Neural progenitor cell (in vitro differentiated cells): ENCODE measurements at regions not wholly inside any gene's neighbourhood (a gene's known extent, or its start where the extent isn't known, plus 50 kb on each side); places are given as distances from the start of the nearest gene placed in this dataset.

ENCODE experiments used
- DNase-seq: peaks from one replicate; pipeline ENCODE4 v3.0.0-alpha.2; 2016; ENCODE audit warnings: low spot score
- H2AFZ ChIP-seq: fragments of 200-600 bp; sonication (generic); replicated peaks from 2 replicates; pipeline ENCODE4 v1.6.1; 2016; ENCODE audit warnings: antibody characterized with exemption
- H3F3A ChIP-seq: fragments of 200-600 bp; sonication (generic); 2 replicates; pipeline ENCODE4 v1.6.1; 2016; ENCODE audit warnings: antibody characterized with exemption, low read depth
- H3K27ac ChIP-seq: fragments of 200-600 bp; sonication (generic); 2 replicates; pipeline ENCODE4 v1.5.1; 2016; ENCODE audit warnings: mild to moderate bottlenecking
- H3K27me3 ChIP-seq: fragments of 200-600 bp; sonication (generic); 2 replicates; pipeline ENCODE4 v1.6.1; 2016; ENCODE audit warnings: mild to moderate bottlenecking, moderate library complexity
- H3K36me3 ChIP-seq: fragments of 200-600 bp; sonication (generic); 2 replicates; pipeline ENCODE4 v1.5.1; 2016
- H3K4me1 ChIP-seq: fragments of 200-600 bp; sonication (generic); 2 replicates; pipeline ENCODE4 v1.6.1; 2016; ENCODE audit warnings: mixed run types
- H3K4me2 ChIP-seq: fragments of 200-600 bp; sonication (generic); 2 replicates; pipeline ENCODE4 v1.6.1; 2016
- H3K4me3 ChIP-seq: fragments of 200-600 bp; sonication (generic); 2 replicates; pipeline ENCODE4 v1.5.1; 2016
- H3K79me2 ChIP-seq: fragments of 200-600 bp; sonication (generic); 2 replicates; pipeline ENCODE4 v1.6.1; 2016; ENCODE audit warnings: low read depth
- H3K9ac ChIP-seq: fragments of 200-600 bp; sonication (generic); 2 replicates; pipeline ENCODE4 v1.6.1; 2016
- H3K9me3 ChIP-seq: fragments of 200-600 bp; sonication (generic); 2 replicates; pipeline ENCODE4 v1.5.1; 2016; ENCODE audit warnings: low read depth
- H4K20me1 ChIP-seq: fragments of 200-600 bp; sonication (generic); 2 replicates; pipeline ENCODE4 v1.6.1; 2016; ENCODE audit warnings: low read depth
- H3K27ac Mint-ChIP-seq: 3 replicates; pipeline ENCODE4 v1.8.0; 2021; ENCODE audit warnings: mixed read lengths
- H3K27me3 Mint-ChIP-seq: 2 replicates; pipeline ENCODE4 v1.8.0; 2022; ENCODE audit warnings: low read depth, mild to moderate bottlenecking, inconsistent platforms, moderate library complexity, mixed read lengths; ENCODE audit not compliant: insufficient read depth
- H3K36me3 Mint-ChIP-seq: 3 replicates; pipeline ENCODE4 v1.8.0; 2021; ENCODE audit warnings: mixed read lengths
- H3K4me1 Mint-ChIP-seq: 3 replicates; pipeline ENCODE4 v1.8.0; 2021; ENCODE audit warnings: mixed read lengths
- H3K4me3 Mint-ChIP-seq: 3 replicates; pipeline ENCODE4 v1.8.0; 2021; ENCODE audit warnings: mild to moderate bottlenecking, moderate library complexity, mixed read lengths
- H3K9me3 Mint-ChIP-seq: 3 replicates; pipeline ENCODE4 v1.8.0; 2020; ENCODE audit warnings: mixed read lengths
- CTCF ChIP-seq: fragments of 200-600 bp; sonication (generic); IDR thresholded peaks from 2 replicates; pipeline ENCODE4 v1.5.1; 2017; ENCODE audit warnings: antibody characterized with exemption, mild to moderate bottlenecking
- EZH2 ChIP-seq: fragments of 200-600 bp; sonication (generic); IDR thresholded peaks from 2 replicates; pipeline ENCODE4 v1.6.1; 2017; ENCODE audit warnings: antibody characterized with exemption, mild to moderate bottlenecking, moderate library complexity
- EZH2phosphoT487 ChIP-seq: fragments of 200-600 bp; sonication (generic); IDR thresholded peaks from 2 replicates; pipeline ENCODE4 v1.6.1; 2017; ENCODE audit warnings: antibody characterized with exemption

- H3K27ac ChIP-seq: no peak overlapping the region
- H3K4me1 ChIP-seq: no peaks in the 10 kb centered on the region
- DNase-seq: no peak
- peaks cover 3% of the 10 kb centered on the region for H3K9me3 Mint-ChIP-seq
- H3K4me3 Mint-ChIP-seq: no peak overlapping the region
- H3K9me3 ChIP-seq: no peaks in the 10 kb centered on the region
- H3K27ac Mint-ChIP-seq: no peak overlapping the region
- no peaks in the 10 kb centered on the region for H3F3A ChIP-seq
- H3K4me3 ChIP-seq: no peak overlapping the region
- H3K36me3 ChIP-seq: no peaks in the 10 kb centered on the region
- no peak for TF ChIP-seq EZH2phosphoT487
- no peak for TF ChIP-seq EZH2
- TF ChIP-seq CTCF: no peak
- H3K79me2 ChIP-seq: no peaks in the 10 kb centered on the region
- H2AFZ ChIP-seq: no peak overlapping the region
- H3K4me2 ChIP-seq: no peak overlapping the region
- H4K20me1 ChIP-seq: no peaks in the 10 kb centered on the region
- H3K9ac ChIP-seq: no peak overlapping the region
- H3K36me3 Mint-ChIP-seq: no peaks in the 10 kb centered on the region
- H3K4me1 Mint-ChIP-seq: peaks cover 12% of the 10 kb centered on the region
- no peaks in the 10 kb centered on the region for H3K27me3 ChIP-seq
- H3K27me3 Mint-ChIP-seq: peaks cover 7% of the 10 kb centered on the region
These were observed 166.7 kb upstream of the PWP1 start for GRCh38 chr12:107518868-107519267.

GRCh38 chr12:107519906-107520859, 165.4 kb upstream of the PWP1 start:
- Histone ChIP-seq H3K36me3 (no peaks in the 10 kb centered on the region), H3K27ac (no peak overlapping the region), H3F3A (no peaks in the 10 kb centered on the region), H3K27me3 (no peaks in the 10 kb centered on the region), H3K79me2 (no peaks in the 10 kb centered on the region), H3K9me3 (no peaks in the 10 kb centered on the region), H3K4me1 (no peaks in the 10 kb centered on the region), H3K4me2 (no peak overlapping the region), H3K9ac (no peak overlapping the region), H4K20me1 (no peaks in the 10 kb centered on the region), H3K4me3 (no peak overlapping the region), H2AFZ (no peak overlapping the region)
- Mint-ChIP-seq H3K9me3 (peaks cover 3% of the 10 kb centered on the region), H3K27ac (peak overlapping the region; percentile 60), H3K27me3 (peaks cover 4% of the 10 kb centered on the region), H3K4me1 (peaks cover 7% of the 10 kb centered on the region), H3K4me3 (no peak overlapping the region), H3K36me3 (no peaks in the 10 kb centered on the region)
- TF ChIP-seq EZH2 (no peak), CTCF (no peak), EZH2phosphoT487 (no peak)
- DNase-seq: no peak

DNA sequence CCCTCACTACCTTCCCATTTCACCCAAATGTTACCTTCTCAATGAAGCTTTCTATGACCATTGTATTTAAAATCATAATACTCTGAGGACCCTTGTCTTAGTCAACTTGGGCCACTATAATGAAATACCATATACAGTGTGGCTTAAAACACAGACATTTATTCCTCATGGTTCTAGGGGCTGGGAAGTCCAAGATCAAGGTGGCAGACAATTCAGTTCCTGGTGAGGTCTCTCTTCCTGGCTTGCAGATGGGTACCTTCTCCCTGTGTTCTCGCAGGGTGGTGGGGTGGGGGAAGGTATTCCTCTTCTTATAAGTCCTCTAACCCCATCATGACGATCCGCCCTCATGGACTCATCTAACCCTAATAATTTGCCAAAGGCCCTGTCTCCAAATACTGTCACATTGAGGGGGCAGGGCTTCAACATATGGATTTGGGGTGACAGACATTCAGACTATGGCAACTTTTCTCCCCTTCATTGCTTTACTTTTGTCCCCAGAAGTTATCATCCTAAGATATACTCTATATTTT, 163.7 kb upstream of the PWP1 start:
- Histone ChIP-seq H3F3A (no peaks in the 10 kb centered on the region), H3K9me3 (no peaks in the 10 kb centered on the region), H3K36me3 (no peaks in the 10 kb centered on the region), H3K27me3 (no peaks in the 10 kb centered on the region), H3K27ac (no peak overlapping the region), H3K9ac (no peak overlapping the region), H3K4me3 (no peak overlapping the region), H3K79me2 (no peaks in the 10 kb centered on the region), H3K4me1 (no peaks in the 10 kb centered on the region), H4K20me1 (no peaks in the 10 kb centered on the region), H3K4me2 (no peak overlapping the region), H2AFZ (no peak overlapping the region)
- TF ChIP-seq EZH2 (no peak), EZH2phosphoT487 (no peak), CTCF (no peak)
- H3K36me3 Mint-ChIP-seq: no peaks in the 10 kb centered on the region
- peaks cover 4% of the 10 kb centered on the region for H3K27me3 Mint-ChIP-seq
- H3K4me3 Mint-ChIP-seq: no peak overlapping the region
- H3K9me3 Mint-ChIP-seq: peaks cover 3% of the 10 kb centered on the region
- DNase-seq: no peak
- H3K27ac Mint-ChIP-seq: no peak overlapping the region
- H3K4me1 Mint-ChIP-seq: no peaks in the 10 kb centered on the region
